ENCODE measurements at regions not wholly inside any gene's neighbourhood (a gene's known extent, or its start where the extent isn't known, plus 50 kb on each side); places are given as distances from the start of the nearest gene placed in this dataset.
"Not testable (repeated sequence)": the region's sequence is repeated elsewhere in the genome, so short reads cannot be mapped to it uniquely, and the experiment has no call there.

- peak in 2 of 3 donors; percentile 13 to 24 for DNase-seq (ENCODE audit: low read depth in 3 of 3, low spot score in 2 of 3)
These were observed 60.8 kb upstream of the CCDC179 start for GRCh38 chr11:22920939-22921565.

DNA sequence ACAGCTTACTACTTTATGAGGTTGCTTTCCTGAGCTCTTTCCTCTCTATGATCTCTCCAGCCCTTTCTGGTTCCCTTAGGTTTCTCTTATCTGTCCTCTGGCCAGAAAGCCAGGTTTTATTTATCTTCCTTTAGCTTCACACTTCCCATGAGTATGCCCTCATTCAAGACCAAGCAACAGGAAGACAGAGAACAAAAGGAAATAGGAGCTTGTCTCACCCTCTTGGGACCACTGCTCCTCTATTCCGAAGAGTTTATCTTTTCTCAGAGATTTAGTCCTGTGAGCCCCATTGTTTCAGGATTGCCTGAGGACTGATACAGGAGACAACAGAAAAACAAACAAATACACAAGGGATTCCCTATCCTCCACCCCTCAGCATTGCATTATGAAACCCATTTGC lies 62.4 kb upstream of the CCDC179 start:
- DNase-seq (ENCODE audit: low read depth in 3 of 3, low spot score in 2 of 3): no peak

DNA sequence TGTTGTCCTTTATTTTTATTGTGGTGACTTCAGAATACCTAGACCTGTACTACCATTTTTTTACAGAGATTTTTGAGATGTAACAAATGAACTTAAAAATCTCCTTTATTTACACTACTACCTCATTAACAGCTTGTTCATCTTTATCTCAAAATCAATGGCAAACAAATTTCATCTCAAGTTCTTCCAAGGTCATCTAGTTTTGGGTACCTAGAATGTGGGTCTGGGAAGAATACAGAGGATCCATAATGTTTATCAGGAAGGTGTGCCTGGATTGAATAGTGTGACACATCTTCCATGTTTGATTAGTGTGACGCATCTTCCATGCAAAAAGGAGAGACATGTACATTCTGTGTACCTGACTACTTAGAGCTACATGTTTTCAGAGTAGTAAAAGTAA lies 63.3 kb upstream of the CCDC179 start:
- no peak for DNase-seq (ENCODE audit: low read depth in 3 of 3, low spot score in 2 of 3)

- no peak for DNase-seq (ENCODE audit: low read depth in 3 of 3, low spot score in 2 of 3)
These were observed 66.1 kb upstream of the CCDC179 start for GRCh38 chr11:22926341-22926740.

DNA sequence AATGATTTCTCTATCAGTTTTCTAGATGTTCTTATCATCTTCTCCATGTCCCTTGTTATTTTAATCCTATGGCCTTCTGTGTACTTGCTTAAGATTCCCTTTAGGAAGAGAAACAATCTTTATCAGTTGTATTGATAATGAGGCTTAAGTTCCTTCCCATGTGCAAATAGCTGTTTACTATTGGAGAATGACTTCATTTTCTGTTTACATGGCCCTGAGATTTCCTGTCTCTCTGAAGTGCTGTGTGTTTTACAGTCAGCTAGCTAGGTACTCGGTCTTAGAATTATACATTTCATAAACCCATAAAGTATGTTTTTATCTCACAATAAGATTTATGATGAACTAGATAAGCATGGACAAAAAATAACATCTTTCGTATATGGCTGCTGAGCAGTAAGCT lies 67.5 kb upstream of the CCDC179 start:
- DNase-seq (ENCODE audit: low read depth in 3 of 3, low spot score in 2 of 3): no peak

DNA sequence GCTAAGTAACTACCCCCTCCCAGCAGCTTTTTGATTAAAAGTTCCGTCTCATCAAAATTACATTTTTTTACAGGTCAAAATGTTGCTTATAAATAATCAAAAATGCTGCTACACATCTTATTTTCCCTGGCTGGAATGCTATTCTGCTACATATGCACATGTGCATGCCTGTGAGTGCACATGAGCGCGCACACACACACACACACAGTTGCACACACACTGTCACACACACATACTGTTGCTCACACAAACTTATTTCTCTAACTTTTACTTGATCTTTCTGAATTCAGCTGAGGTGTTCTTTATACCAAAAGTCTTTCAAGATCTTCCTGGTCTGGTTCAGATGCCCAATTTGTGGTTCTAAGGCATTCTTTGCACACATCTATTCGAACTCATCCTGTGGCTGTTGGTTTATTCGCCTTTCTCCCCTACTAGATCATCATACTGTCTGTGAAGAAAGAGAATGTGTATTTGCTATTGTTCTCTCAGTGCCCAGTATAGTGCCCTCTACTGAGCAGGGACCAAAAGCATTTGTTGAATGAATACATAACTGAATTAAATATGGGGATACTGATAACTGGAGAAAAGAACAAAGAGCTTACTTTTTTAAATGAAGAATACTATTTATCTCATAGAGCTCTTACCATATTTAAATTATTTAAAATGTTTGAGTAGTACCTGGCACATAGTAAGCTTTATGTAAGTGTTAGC lies 68.1 kb upstream of the CCDC179 start:
- no peak for DNase-seq (ENCODE audit: low read depth in 3 of 3, low spot score in 2 of 3)

DNA sequence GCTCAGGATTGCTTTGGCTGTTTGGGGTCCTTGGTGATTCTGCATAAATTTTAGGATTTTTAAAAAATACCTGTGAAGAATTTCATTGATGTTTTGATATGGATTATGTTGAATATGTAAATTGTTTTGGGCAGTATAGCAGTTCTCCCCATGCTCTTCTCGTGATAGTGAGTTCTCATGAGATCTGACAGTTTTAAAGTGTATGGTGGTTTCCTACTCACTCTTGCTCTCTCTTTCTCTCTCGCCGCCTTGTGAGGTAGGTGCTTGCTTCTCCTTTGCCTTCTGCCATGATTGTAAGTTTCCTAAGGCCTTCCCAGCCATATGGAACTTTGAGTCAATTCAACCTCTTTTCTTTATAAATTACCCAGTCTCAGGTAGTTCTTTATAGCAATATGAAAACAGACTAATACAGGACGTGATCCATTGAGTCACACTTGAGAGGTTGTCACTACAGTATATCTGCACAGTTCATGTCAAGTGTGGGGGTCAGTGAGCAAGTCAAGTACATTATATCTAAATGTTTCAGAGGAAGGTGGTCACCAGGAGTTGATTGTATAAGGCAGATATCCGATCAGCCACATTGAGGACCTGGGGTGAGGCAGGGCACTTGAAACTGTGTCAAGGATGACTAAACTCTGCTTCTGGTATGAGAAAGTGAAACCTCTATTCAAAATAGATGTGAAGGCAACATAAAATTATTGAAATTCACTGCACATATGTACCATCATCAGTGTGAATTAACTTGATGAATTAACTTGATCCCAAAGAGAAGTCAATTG lies 70.7 kb upstream of the CCDC179 start:
- no peak for DNase-seq (ENCODE audit: low read depth in 3 of 3, low spot score in 2 of 3)

- no peak for DNase-seq (ENCODE audit: low read depth in 3 of 3, low spot score in 2 of 3)
These were observed 78.4 kb upstream of the CCDC179 start for GRCh38 chr11:22938691-22939090.

DNA sequence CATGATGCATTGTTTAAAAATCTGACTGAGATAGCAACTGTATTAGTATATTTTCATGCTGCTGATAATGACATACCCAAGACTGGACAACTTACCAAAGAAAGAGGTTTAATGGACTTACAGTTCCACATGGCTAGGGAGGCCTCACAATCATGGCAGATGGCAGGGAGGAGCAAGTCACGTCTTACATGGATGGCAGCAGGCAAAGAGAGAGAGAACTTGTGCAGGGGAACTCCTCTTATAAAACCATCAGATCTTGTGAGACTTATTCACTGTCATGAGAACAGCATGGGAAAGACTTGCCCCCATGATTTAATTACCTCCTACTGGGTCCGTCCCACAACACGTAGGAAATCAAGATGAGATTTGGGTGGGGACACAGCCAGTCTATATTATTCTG lies 81.3 kb upstream of the CCDC179 start:
- not testable (repeated sequence) for DNase-seq (ENCODE audit: low read depth in 3 of 3, low spot score in 2 of 3)

DNA sequence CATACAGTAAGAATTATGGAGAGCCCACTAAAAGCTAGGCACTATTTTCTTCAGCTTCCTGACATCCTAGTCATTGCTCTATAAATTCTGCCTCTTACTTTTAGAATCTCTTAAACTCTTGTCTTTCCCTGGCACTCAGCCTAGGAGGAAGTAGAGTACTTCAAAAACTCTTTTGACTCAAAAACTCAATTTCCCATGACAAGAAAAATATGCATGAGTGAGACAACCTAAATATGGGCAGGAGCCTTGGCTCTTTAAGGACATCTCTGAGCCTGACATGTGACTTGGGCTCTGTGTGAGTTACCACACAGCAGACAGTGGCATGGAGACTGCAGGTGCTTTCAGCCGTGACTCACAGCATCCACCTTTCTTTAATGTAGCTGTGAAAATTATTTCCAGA lies 97.5 kb upstream of the CCDC179 start:
- no peak for DNase-seq (ENCODE audit: low read depth in 3 of 3, low spot score in 2 of 3)

DNA sequence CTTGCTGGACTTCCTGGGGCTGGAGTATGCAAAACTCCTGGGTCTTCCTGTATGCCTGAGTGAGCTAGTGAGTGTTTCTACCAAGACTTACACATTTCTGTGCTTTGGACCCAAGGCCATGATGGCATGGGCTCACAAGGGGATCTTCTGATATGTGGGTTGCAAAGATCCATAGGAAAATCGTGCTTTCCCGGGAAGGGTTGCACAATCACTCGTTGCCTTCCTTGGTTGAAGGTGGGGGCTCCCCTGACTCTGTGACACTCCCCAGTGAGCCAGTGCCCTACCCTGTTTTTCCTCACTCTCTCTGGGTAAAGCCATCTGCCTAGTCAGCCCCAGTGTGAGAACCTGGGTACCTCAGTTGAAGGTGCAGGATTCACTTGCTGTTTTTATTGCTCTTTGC lies 114.0 kb upstream of the CCDC179 start:
- DNase-seq (ENCODE audit: low read depth in 3 of 3, low spot score in 2 of 3): no peak

DNA sequence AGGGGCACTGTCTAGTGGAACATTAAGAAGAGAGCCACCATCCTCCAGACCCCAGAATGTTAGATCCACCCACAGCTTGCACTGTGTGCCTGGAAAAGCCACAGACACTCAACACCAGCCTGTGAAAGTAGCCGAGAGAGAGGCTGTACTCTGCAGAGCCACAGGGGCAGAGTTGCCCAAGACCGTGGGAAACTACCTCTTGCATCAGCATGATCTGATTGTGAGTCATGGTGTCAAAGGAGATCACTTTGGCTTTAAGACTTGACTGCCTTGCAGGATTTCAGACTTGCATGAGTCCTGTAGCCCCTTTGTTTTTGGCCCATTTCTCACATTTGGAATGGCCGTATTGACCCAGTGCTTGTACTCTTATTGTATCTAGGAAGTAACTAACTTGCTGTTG lies 115.9 kb upstream of the CCDC179 start:
- DNase-seq (ENCODE audit: low read depth in 3 of 3, low spot score in 2 of 3): no peak

- no peak for DNase-seq (ENCODE audit: low read depth in 3 of 3, low spot score in 2 of 3)
These were observed 122.6 kb upstream of the CCDC179 start for GRCh38 chr11:22982903-22983302.

DNA sequence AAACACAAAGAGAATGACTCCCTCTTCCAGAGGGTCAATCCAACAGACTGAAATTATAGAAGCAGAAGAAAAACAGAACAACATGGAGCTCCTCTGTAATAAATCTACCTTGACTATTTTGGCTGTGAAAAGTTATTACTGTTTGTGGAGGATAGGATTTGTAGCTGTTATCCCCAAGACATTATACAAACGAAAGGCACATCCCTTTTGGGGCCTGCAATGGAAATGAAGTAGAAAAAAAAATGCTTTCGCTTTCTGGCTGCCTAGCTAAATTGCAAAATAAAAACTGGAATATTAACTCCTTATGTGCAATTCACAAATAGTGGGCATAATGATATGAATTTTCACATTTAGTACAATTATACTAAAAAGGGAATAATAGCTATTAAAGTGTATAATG lies 123.8 kb upstream of the CCDC179 start:
- no peak for DNase-seq (ENCODE audit: low read depth in 3 of 3, low spot score in 2 of 3)

DNA sequence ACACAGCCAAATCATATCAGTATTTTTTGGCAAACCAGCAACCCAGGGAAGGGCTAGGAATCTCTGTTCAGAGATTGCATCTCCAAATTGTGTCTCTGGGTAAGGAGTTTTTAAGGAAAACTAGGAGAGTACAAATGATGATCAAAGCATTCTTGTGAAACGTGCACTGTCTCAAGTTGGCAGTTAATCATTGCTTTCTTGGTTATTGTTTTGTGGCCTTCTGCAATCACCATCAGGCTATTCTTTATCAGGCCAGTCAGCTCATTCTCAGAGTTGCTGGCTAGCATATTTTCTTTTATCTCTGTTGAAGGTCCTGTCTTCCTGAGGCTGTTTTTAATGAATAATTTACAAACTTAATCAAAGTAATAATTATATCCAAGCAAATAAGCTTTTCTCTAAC lies 129.1 kb upstream of the CCDC179 start:
- DNase-seq (ENCODE audit: low read depth in 3 of 3, low spot score in 2 of 3): no peak

DNA sequence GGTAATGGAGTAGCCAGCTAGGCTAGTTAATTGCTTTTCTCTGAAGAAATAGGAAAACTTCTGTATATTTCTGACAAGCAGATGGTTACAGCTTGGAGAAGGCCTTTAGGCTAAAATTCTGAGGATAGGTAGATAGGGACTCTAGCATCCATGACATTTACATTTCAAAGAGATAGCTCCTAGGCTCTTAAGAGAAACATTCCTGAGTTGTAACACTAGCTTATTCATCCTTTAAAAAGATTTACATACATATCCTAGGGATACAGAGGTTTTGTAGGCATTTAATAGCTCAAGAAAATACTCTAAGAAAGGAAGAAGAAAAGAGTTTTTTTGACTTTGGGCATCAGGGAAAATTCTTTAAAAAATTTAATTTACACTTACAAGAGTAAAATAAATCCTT lies 130.9 kb upstream of the CCDC179 start:
- DNase-seq (ENCODE audit: low read depth in 3 of 3, low spot score in 2 of 3): no peak

GRCh38 chr11:23006730-23007129 lies 146.5 kb upstream of the CCDC179 start:
- no peak for DNase-seq (ENCODE audit: low read depth in 3 of 3, low spot score in 2 of 3)

GRCh38 chr11:23010790-23011335 lies 150.6 kb upstream of the CCDC179 start:
- DNase-seq (ENCODE audit: low read depth in 3 of 3, low spot score in 2 of 3): no peak

DNA sequence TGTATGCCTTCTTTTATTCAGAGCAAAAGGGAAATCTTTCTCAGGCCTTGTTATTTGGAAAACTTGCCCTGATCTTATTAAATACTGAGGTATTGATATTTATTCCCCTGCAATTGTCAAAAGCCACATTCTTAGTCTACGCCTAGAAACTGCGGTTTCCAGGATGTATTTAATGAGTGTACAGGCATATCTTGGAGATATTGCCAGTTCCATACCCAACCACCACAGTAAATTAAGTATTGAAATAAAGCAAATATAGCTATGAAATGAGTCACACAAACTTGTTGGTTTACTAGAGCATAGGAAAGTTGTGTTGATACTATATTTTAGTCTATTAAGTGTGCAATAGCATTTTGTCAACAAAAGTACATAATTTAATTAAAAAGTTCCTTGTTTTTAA lies 152.7 kb upstream of the CCDC179 start:
- DNase-seq (ENCODE audit: low read depth in 3 of 3, low spot score in 2 of 3): no peak

DNA sequence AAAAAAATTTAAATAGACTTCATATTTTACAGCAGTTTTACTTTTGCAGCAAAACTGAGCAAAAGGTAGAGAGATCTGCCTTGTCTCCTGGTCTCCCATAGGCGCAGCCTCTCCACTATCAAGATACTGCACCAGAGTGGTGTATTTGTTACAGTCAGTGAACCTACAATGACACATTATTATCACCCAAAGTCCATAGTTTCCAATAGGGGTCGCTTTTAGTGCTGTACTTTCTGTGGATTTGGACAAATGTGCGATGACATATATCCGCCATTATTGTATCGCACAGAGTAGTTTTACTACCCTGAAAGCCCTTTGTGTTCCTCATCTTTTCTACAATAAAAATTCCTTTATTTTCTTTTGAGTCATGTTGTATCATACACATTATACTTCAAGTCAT lies 153.2 kb upstream of the CCDC179 start:
- no peak for DNase-seq (ENCODE audit: low read depth in 3 of 3, low spot score in 2 of 3)

- DNase-seq (ENCODE audit: low read depth in 3 of 3, low spot score in 2 of 3): peak; percentile 9 to 16 (median 10)
These were observed 161.1 kb upstream of the CCDC179 start for GRCh38 chr11:23021287-23021863.

Measured in right renal cortex interstitium (tissue), 3 donors.